RPMI8226 (cell line): ENCODE measurements at regions not wholly inside any gene's neighbourhood (a gene's known extent, or its start where the extent isn't known, plus 50 kb on each side); places are given as distances from the start of the nearest gene placed in this dataset.

Source experiments
- DNase-seq: peaks from one replicate; pipeline ENCODE4 v3.0.0-alpha.2; 2015

DNA sequence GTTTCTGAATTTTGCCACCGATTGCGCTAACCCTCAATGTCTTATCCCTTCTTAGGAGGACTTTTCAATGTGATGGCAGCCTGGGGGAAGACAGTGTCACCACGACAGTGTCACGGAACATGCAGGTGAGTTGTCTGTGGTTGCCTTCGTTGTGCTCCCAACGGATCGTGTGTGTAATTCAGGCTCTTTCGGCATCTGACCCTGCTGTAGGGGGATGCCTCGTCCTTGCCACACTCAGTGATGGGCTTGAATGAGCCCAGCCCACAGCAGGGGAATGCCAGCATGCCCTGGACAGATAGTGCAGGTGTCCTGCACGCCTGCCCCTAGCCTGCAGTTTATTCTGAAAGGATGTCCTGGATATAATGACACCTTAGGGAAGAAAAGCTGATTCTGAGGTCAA, 123.8 kb upstream of the RTL1 start:
- no peak for DNase-seq

DNA sequence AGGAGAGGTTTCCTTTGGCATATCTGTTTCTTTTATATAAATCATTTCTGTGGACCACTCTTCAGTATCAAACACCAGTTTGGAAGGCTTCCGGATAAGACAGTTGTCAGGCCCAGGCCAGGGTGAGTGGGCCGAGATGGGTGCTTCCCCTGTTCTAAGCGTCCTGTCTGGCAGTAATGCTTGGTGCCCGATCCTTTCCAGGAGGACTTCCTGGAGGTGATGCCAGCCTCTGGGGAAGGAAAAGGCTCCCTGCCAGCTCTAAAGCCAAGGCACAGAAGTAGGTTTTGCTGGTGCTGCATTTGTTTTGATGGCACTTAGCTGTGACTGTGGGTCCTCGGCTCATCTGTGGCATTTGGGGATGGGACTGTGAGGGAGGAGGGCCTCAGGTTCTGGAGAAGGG, 124.4 kb upstream of the RTL1 start:
- no peak for DNase-seq

- no peak for DNase-seq
Observed at GRCh38 chr14:101028971-101029667, 125.6 kb upstream of the RTL1 start.

GRCh38 chr14:101029668-101030290, 126.3 kb upstream of the RTL1 start:
- no peak for DNase-seq

DNA sequence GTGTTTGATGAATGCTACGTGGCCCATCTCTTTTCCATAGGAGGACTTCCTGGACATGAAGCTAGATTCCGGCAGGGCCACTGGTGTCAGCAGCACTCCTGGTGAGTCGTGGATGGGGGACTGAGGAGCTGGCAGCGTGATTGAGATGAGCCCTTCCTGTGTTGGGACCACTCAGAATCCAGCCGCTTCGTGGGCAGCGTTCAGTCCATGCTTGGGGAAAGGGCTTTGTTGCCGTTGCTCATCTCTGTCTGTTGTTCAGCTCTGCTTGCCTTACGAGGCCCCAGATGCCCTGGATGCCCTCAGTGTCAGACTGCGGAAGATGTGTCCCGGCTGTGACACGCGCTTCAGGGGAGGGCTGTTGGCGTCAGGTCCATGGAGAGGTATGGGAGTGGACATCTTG, 127.1 kb upstream of the RTL1 start:
- no peak for DNase-seq

DNA sequence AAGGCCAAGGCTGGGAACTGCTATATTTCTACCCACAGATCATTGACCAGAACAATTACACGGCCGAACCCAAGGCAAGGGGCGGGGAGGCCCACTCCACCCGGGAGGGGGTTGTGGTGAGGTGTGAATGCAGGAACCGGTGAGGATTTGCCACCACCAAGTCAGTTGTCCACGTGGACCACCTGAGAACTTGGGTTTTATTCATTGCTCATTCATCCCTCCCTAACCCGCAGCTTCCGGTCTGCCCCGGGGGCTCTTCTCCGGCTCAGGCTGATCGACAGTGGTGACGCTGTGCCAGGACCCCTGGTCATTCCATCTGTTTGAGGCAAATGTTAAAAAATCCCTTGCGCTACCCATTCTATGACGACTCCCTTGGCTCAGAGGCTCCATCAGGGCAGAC, 127.7 kb upstream of the RTL1 start:
- DNase-seq, result no peak

GRCh38 chr14:101031721-101032120, 128.2 kb upstream of the RTL1 start:
- no peak for DNase-seq

DNA sequence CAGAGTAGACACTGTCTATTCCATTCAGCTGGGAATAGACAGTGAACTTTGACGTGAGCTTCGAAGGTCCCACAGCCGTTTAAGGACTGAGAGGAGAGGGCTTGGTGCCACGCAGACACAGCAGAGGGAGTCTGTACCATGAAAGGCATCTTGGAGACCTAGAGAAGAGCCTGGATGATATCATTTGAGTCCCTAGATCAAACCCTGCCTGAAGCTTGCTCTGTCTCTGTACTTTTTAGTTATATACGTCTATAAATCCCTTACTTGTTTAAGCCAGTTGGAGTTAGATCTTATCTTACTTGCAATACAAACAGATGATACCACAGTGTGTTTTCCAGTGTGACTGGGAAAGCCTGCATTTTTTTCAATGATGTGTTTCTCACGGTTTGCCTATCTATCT, 128.9 kb upstream of the RTL1 start:
- DNase-seq, result no peak

DNA sequence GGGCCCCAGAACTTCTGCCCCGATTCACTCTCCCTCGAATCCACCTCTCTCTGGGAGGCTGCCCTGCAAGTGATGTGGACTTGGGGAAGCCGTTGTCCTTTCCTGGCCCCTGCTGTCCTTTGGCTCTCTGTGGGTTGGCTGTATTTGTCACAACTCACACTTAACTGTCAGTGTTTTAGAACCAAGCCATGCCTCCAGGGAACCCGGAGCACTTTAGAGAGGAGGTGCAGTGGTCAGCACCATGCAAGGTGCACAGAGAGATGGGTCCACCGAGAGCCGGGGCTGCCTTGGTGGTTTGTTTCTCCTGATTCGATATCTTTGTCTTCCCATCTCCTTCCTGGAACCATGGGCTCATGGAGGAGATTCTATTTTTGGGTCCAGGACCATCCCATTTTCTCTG, 129.5 kb upstream of the RTL1 start:
- no peak for DNase-seq

- no peak for DNase-seq
Observed at GRCh38 chr14:101033446-101034165, 130.1 kb upstream of the RTL1 start.

- DNase-seq, result no peak
Observed at GRCh38 chr14:101034986-101035385, 131.5 kb upstream of the RTL1 start.

DNA sequence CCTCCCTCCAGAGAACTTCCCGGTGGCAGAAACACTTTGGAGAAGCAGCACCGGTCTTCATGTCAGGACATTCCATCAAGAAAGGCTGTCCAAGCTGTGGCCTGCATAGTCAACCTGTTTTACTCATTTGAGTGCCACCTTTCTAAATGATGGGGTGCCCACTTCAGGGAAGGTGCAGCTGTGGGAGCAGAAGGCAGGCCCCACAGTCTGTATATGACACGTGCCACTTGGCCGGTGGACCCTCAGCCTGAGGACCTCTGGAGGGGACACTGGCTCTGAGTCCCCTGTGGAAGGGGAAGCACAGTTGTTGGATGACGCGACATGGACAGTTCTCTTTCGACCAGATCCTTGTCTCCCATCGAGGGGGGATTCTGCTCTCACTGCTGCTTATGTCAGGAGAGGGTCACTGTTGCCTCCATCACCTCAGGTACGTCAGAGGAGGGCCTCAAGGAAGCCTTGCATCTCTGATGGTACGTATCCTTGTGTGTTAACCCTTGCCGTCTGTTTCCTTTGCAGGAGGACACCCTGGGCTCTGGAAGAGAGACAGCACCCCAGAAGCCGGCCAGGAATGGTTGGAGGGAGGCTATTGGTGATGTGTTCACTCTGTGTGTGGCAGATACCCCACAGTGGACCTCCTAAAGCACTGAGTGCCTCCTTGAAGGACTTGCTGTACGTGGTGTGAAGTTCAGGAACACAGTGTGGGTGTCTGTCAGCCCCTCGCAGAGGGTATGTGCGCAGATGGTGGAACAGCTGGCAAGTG, 132.1 kb upstream of the RTL1 start:
- DNase-seq, result no peak

- DNase-seq, result no peak
Observed at GRCh38 chr14:101037021-101037817, 133.7 kb upstream of the RTL1 start.

GRCh38 chr14:101039031-101039754, 135.7 kb upstream of the RTL1 start:
- DNase-seq, result no peak

- DNase-seq, result no peak
Observed at GRCh38 chr14:101039755-101040138, 136.2 kb upstream of the RTL1 start.

DNA sequence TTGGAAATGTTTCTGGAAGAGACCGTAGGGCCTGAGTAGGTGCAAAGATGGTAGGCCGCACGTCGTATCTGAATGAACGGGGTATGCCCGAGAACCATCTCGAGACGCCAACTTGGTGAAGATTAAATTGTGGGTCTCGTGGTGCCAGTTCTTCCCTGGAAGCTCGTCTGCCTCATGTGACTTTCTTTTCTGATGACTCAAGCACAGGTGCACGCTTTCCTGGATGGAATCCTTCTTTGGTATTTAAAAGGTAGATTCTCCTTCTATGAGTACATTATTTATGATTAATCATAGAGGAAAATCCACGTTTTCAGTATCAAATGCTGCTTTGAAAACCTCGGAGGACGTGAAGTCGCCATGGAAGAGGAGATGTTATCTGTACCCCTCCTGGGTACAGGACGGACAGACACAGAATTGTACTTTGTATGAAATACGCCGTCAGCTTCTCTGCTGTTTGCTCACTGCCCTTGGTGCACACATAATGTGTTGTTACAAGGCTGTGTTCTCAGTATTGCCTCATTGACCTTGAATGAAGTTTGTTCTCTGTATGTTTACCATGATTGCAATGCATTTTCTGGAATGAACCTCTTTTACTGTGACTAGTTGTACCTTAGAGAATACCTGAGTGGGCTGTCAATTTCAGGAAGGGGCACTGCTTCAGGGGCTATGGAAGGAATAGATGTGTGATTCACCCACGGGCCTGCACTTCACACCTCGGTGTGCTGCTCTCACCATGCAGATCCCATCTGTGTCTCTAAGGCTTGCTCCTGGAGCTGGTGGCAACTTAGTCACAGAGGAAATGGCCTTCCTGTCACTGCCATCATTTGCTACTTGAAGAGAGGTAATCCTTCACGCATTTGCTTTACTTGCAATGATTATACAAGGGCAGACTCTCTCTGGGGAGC, 137.3 kb upstream of the RTL1 start:
- no peak for DNase-seq

DNA sequence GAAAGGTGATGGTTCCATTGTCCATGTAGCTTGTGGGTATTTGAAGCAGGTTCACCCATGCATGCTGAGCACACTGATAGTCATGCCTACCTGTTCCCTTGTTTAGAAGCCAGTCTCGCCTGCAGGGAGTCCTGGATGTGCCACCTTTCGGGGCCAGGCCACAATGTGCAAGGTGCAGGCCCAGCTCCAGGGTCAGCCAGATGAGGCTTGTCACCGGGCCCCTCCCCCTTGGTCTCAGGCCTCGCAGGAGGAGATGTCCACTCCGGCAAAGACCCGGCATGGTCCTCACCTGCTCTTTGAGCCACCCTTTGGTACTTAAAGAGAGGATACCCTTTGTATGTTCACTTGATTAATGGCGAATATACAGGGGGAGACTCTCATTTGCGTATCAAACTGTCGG, 140.4 kb upstream of the RTL1 start:
- DNase-seq, result no peak

DNA sequence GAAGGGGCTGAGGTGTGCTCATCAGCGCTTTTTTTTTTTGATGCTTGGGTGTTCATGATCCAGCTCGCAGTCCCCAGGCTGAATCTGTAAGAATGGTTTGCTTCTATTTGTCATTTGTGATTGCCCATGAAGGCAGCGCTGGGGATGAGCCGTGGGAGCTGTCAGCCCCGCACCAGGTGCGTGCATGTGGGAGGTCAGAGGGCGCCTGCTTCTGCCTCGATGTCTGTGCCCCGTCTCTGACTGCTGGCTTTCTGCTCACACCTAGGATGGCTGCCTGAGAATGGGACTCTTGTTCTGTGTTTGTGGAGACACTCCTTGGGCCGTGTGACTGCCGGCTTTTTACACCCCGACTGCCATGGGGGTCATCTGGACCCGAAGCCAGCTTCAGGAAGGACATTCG, 141.2 kb upstream of the RTL1 start:
- no peak for DNase-seq

GRCh38 chr14:101045511-101045910, 142.0 kb upstream of the RTL1 start:
- DNase-seq, result no peak

- no peak for DNase-seq
Observed at GRCh38 chr14:101046071-101046470, 142.5 kb upstream of the RTL1 start.

DNA sequence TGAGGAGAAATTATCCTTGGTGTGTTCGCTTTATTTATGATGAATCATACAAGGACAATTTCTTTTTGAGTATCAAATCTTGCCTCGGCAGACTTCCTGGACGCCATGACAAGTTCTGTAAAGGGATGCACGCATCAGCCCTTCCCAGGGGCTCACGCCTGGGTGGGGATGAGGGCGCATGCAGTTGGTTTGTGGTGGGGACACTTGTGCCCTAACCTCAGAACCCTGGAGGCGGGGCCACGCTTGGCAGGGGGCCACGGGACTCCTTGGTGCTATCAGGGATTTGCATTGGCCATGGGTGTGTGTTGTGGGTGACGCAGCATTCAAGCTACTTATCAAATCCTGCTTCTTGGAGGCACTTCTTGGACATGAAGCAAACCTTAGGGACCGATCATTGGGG, 143.8 kb upstream of the RTL1 start:
- no peak for DNase-seq
